ENCODE measurements at regions not wholly inside any gene's neighbourhood (a gene's known extent, or its start where the extent isn't known, plus 50 kb on each side); places are given as distances from the start of the nearest gene placed in this dataset.

DNA sequence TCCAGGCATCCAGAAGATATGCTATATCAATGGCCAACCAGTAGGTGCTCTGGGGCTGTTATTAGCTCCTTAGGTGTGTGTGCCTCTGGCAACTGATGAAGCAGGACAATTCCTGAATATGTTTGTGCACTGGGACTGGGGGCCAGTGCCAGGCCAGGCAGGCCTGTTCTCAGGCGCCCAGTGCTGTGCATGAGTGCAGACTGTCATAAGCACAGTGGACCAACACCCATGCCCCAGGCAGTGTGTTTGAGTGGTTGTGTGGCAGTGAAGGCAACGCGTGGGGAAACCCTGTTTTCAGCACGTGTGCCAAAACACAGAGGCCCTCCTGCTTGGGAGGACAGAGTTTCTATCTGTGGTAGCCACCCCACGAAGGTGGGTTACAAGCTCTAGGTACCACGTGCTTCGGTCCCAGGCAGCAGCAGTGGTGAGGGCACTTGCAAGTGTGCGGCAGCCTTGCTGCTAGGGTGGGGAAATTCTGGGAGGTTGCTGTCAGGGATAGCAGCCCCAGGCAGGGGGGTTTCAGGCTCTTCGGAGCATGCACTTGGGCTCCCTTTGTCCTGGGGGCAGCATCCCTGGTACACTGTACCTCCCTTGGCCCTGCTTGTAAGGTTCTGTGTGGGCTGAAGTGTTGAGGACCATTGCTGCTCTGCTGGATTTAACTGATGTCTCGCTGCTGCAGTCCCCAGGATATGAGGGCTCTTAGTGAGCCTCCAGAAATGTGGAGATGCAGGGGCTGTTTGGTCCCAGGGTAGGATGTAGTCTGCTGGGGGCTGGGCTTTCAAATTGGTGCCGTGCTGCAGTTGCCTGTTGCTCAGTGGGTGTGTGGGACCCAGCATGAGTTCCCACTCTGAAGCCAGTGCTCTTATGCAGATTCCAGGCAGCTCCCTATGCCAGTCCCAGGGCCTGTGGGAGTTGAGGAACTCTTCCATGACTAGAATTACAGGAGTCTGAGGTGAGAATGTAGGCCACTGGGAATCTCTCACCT is 280.9 kb downstream of the RPRM start:
- Histone ChIP-seq H3K4me3 (no peak overlapping the region), H3K4me1 (no peaks in the 10 kb centered on the region), H3K27me3 (ENCODE audit: low read depth) (no peaks in the 10 kb centered on the region), H3K9me3 (no peaks in the 10 kb centered on the region), H3K36me3 (replicated peaks) (no peaks in the 10 kb centered on the region)
- no peak for DNase-seq (ENCODE audit: low spot score in 2 of 2)
- in situ Hi-C loops (cut with MboI; ENCODE audit: low sequenced_read_pairs): no loop called here

DNA sequence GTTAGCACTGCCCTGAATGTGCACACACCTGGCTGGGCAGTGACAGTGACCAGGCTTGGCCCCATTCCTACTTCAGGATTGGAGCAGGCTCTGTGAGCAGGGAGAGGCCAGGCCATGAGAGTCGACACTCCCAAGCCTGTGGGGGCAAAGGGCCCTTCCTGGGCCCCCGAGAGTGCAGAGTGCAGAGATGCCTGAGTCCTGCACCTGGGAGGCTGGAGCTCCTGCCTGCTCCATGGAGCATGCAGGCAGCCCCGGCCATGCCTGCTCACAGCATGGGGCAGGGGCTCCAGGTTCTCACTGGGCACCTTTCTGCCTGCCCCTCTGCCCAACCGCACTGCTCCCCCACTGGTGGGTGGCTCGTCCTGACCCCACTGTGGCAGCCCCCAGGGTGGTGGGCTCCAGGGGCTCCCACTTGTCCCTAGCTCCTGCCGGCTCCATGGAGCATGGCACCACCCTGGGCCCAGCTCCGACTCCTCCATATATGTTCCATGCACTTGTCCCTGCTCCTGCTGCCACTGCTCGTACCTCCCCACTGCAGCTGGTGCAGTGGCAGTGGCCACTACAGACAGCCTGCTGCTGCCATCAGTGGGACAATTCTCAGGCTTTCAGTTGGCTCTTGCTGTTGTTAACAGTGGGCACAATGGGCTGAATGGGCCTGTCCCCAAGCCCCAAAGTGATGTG is 282.0 kb downstream of the RPRM start:
- no peaks in the 10 kb centered on the region for H3K9me3 ChIP-seq
- no peaks in the 10 kb centered on the region for H3K27me3 ChIP-seq (ENCODE audit: low read depth)
- in situ Hi-C loops (cut with MboI; ENCODE audit: low sequenced_read_pairs): no loop called here

DNA sequence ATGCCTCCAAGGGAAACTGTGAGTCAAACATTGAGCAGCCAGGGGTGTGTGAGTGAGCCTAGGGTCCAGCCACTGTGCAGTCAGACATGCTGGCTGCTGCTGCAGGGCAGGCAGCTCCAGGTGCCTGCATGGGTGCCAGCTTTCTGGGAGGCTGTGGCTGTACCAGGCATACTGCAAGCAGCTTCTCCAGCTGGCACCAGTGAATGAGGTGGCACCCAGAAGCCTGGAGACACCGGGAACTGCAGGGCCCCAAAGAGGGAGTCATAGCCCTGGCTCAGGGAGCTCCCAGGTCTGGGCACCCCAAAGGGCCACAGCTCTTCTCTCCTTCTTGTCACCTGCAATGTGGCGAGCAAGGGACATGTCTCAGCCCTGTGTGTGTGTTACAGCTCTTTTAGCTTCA is 283.2 kb downstream of the RPRM start:
- no peaks in the 10 kb centered on the region for H3K9me3 ChIP-seq
- H3K36me3 ChIP-seq (replicated peaks): no peaks in the 10 kb centered on the region
- no peaks in the 10 kb centered on the region for H3K4me1 ChIP-seq
- no peaks in the 10 kb centered on the region for H3K27me3 ChIP-seq (ENCODE audit: low read depth)
- in situ Hi-C loops (cut with MboI; ENCODE audit: low sequenced_read_pairs): no loop called here
- no peak overlapping the region for H3K4me3 ChIP-seq
- no peak for DNase-seq (ENCODE audit: low spot score in 2 of 2)

More for the DNA sequence above, 282.0 kb downstream of the RPRM start:
- DNase-seq (ENCODE audit: low spot score in 2 of 2): no peak
- Histone ChIP-seq H3K36me3 (replicated peaks) (no peaks in the 10 kb centered on the region), H3K4me3 (no peak overlapping the region), H3K4me1 (no peaks in the 10 kb centered on the region)

DNA sequence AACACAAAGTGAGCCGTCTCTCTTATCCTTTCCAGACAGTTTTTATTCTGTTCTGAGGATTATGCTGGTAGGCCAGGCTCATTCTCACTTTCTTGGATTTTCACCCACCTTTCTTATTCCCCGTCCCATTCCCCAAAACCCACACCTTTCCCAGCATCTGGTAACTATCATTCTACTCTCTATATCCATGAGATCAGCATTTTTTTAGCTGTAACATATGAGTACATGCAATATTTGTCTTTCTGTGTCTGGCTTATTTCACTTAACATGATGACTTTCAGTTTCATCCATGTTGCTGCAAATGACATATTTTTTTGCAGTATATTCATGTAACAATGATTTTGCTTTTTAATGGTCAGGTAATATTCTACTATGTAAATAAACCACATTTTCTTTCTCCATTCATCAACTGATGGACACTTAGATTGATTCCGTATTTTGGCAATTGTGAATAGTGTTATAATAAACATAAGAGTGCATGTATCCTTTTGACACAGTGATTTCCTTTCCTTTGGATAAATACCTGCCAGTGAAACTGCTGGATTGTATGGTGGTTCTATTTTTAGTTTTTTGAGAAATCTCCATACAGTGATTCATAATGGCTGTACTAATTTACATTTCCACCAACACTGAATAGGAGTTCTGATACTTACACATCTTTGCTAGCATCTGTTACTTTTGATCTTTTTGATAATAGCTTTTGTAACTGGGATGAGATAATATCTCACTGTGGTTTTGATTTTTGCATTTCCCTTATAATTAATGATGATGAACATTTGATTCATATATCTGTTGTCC is 289.3 kb downstream of the RPRM start:
- DNase-seq (ENCODE audit: low spot score in 2 of 2): no peak
- Histone ChIP-seq H3K4me3 (no peak overlapping the region), H3K9me3 (no peaks in the 10 kb centered on the region), H3K27me3 (ENCODE audit: low read depth) (no peaks in the 10 kb centered on the region), H3K4me1 (no peaks in the 10 kb centered on the region), H3K36me3 (replicated peaks) (no peaks in the 10 kb centered on the region)
- in situ Hi-C loops (cut with MboI; ENCODE audit: low sequenced_read_pairs): no loop called here

DNA sequence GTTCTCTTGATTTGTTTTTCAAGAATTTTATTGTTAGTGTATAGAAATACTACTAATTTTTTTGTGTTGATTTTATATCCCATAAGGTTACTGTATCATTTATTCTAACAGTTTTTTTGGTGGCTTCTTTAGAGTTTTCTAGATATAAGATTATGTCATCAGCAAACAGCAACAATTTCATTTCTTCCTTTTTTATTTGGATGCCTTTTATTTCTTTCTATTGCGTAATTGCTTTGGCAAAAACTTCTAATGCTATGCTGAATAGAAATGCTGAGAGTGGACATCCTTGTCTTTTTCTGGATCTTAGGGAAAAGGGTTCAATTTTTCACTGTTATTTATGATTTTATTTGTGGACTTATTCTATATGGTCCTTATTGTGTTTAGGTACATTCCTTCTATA is 298.8 kb downstream of the RPRM start:
- H3K27me3 ChIP-seq (ENCODE audit: low read depth): no peaks in the 10 kb centered on the region
- no peaks in the 10 kb centered on the region for H3K36me3 ChIP-seq (replicated peaks)
- H3K4me3 ChIP-seq: no peak overlapping the region
- no peak for DNase-seq (ENCODE audit: low spot score in 2 of 2)
- H3K4me1 ChIP-seq: peaks cover 10% of the 10 kb centered on the region
- in situ Hi-C loops (cut with MboI; ENCODE audit: low sequenced_read_pairs): no loop called here
- H3K9me3 ChIP-seq: no peaks in the 10 kb centered on the region

DNA sequence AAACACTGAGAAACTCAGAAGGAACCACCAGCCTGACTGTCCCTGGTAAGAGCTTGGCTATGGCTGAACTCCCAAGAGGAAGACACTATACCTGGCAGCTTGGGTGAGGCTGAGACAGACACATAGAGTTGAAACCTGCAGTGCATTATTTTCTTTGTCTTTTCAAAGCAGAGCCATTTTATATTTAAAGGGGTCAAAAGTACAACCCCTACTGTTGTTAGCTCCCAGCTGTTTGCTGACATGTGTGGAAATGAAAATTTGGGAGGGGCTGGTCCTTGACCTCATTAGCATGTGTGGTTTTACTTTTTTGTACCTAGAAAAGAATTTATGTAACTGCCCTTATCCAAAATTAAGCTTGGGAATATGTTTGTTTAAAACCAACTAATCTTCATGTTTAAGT is 309.0 kb downstream of the RPRM start:
- DNase-seq (ENCODE audit: low spot score in 2 of 2): no peak
- in situ Hi-C loops (cut with MboI; ENCODE audit: low sequenced_read_pairs): loop anchor here (25.0 kb wide), 1 partner anchor 318 kb away; the partner anchor contains the start of gene RPRM
- Histone ChIP-seq H3K27me3 (ENCODE audit: low read depth) (no peaks in the 10 kb centered on the region), H3K9me3 (no peaks in the 10 kb centered on the region), H3K4me3 (no peak overlapping the region), H3K36me3 (replicated peaks) (no peaks in the 10 kb centered on the region), H3K4me1 (no peaks in the 10 kb centered on the region)

DNA sequence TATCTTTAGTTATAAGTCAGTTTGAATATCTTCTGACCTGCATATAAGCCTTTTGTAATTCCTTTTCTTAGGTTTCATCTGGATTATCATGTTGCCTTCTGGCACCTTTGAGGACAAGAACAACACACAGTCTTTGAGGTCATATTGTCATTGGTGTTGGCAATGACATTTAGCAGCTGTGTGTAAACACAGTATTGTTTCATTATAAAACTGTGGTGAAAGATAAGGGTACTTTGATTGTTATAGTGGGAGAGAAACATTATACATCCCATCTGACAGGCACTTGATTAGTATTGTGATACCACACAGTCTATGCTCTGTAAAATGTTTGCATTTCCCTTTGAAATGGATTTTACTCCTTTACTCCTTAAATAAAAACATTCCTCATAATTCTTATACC is 313.5 kb downstream of the RPRM start:
- Histone ChIP-seq H3K9me3 (no peaks in the 10 kb centered on the region), H3K4me3 (no peak overlapping the region), H3K4me1 (no peaks in the 10 kb centered on the region), H3K27me3 (ENCODE audit: low read depth) (no peaks in the 10 kb centered on the region), H3K36me3 (replicated peaks) (no peaks in the 10 kb centered on the region)
- DNase-seq (ENCODE audit: low spot score in 2 of 2): peak in 1 of 2 experiments; percentile 14
- in situ Hi-C loops (cut with MboI; ENCODE audit: low sequenced_read_pairs): loop anchor here (25.0 kb wide), 1 partner anchor 322 kb away; the partner anchor contains the start of gene RPRM

DNA sequence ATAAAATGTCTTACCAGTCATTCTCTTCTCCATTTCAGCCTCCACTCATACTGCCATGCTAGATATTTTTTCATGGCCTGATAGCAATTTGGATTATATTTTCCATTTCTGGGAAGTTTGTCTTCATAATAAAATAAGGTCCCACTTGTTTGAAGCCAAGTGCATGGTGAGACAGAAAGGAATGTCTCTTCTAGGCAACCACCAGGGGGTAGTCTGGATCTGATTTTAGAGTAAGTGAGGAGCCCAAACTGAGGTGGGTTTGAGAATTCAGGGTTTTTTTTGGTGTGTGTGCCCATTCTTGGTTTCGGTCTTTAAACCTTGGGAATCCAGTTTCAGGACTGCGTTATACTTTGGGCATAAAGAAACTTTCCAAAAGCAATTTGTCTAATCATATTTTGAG is 315.5 kb downstream of the RPRM start:
- DNase-seq (ENCODE audit: low spot score in 2 of 2): peak; percentile 62 to 69

DNA sequence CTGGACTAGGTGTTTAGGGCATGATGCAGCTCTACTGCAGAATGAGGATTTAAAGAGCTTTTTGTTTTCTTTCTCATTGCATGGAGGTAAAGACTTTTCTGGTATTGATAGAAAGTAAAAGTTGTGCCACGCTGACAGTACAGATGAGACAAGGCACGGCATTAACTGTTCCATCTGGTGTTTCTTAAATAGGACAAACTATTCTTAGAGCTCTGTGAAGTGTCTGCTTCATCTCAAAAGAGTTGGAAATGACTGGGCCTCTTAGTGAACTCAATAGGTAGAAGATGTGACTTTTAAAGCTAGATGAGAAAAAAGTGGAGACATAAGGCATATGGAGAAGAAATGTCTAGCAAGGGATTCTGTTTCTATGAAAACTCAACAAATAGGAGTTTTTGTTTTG is 321.8 kb downstream of the RPRM start:
- Histone ChIP-seq H3K4me3 (no peak overlapping the region), H3K4me1 (no peaks in the 10 kb centered on the region), H3K36me3 (replicated peaks) (no peaks in the 10 kb centered on the region), H3K9me3 (no peaks in the 10 kb centered on the region), H3K27me3 (ENCODE audit: low read depth) (no peaks in the 10 kb centered on the region)
- in situ Hi-C loops (cut with MboI; ENCODE audit: low sequenced_read_pairs): loop anchor here (25.0 kb wide), 1 partner anchor 331 kb away; the partner anchor contains the start of gene RPRM
- DNase-seq (ENCODE audit: low spot score in 2 of 2): no peak

More for the DNA sequence above, 315.5 kb downstream of the RPRM start:
- no peaks in the 10 kb centered on the region for H3K4me1 ChIP-seq
- no peaks in the 10 kb centered on the region for H3K27me3 ChIP-seq (ENCODE audit: low read depth)
- H3K36me3 ChIP-seq (replicated peaks): no peaks in the 10 kb centered on the region
- no peaks in the 10 kb centered on the region for H3K9me3 ChIP-seq
- no peak overlapping the region for H3K4me3 ChIP-seq
- in situ Hi-C loops (cut with MboI; ENCODE audit: low sequenced_read_pairs): loop anchor here (25.0 kb wide), 1 partner anchor 324 kb away; the partner anchor contains the start of gene RPRM

DNA sequence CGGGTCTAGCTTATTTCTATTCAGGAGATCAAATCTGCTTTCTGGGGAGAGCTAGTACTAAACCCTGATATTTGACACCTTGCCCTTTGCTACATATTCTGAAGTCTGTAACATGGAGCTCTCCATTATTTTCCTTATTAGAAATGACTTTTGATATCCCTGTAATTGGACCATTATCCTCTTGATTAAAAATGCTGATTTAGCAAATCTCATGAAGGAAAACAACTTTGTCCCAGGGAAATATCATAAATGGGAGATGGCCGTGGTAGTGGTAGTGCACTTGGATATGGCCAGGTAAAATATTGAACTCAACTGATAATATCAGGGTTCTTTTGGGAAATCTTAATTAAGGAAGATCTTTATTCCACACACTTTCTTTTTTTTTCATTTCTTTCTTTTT is 326.5 kb downstream of the RPRM start:
- Histone ChIP-seq H3K9me3 (no peaks in the 10 kb centered on the region), H3K36me3 (replicated peaks) (no peaks in the 10 kb centered on the region), H3K4me1 (no peaks in the 10 kb centered on the region), H3K4me3 (no peak overlapping the region), H3K27me3 (ENCODE audit: low read depth) (no peaks in the 10 kb centered on the region)
- DNase-seq (ENCODE audit: low spot score in 2 of 2): no peak
- in situ Hi-C loops (cut with MboI; ENCODE audit: low sequenced_read_pairs): loop anchor here (25.0 kb wide), 1 partner anchor 335 kb away; the partner anchor contains the start of gene RPRM

DNA sequence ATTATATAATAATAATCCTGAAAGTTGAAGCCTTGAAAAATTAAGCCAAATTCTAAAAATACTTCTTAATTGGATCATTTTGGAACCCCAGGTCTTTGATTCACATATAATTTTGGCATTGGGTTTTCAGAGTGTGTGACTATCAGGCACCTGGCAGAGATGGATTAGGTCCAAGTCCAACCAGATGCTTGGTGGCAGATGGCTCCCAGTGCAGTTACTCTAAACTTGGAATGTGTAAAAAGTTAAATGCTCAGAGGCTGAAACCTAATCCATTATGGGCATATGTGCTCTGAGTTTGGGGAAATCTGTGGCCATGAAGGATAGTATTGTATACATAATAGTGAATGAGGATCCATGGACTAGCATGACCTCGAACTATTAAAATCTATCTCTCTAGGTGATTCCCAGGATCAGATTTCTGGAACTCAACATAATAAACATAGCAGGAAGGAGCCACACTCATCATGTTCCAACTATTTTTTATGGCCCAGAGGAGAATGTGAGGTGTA is 333.0 kb downstream of the RPRM start:
- DNase-seq (ENCODE audit: low spot score in 2 of 2): no peak
- no peak overlapping the region for H3K4me3 ChIP-seq
- in situ Hi-C loops (cut with MboI; ENCODE audit: low sequenced_read_pairs): no loop called here
- H3K4me1 ChIP-seq: peaks cover 9% of the 10 kb centered on the region
- H3K27me3 ChIP-seq (ENCODE audit: low read depth): no peaks in the 10 kb centered on the region
- no peaks in the 10 kb centered on the region for H3K36me3 ChIP-seq (replicated peaks)
- no peaks in the 10 kb centered on the region for H3K9me3 ChIP-seq

DNA sequence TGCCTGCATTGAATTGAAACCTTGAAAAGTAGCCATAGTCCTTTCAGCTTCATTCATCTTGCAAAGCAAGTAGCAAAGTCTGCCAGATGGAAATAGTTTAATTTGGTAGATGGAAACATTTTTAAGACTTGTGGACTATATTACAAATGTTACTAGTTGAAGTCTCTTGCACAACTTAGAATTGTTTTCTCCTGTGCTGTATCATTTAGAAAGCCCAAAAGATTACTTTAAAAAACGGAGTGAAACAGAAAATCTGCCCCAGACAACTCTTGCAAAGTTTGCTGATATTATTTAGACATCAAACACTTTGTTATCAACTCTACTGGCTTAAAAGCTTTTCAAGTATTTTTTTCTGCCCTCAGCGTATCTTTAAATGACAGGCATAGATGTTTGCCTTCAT is 335.0 kb downstream of the RPRM start:
- no peaks in the 10 kb centered on the region for H3K27me3 ChIP-seq (ENCODE audit: low read depth)

DNA sequence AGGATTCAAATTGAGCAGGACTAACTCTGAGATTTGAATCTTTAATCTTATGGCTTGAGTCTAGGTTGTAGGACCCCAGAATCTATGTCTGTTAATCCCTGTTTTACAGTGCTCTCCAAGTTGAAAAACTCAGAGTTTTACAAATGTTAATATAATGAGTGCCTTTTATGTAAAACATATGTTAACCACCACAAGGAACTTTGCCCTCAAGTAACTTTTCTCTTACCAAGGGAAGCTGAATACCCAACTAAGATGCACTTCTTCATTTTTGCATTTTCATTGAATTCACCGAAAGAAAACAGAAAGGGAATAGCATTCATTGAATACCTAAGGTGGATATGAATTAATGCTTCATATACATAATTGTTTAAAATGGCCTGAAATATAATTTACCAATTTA is 338.1 kb downstream of the RPRM start:
- no peaks in the 10 kb centered on the region for H3K27me3 ChIP-seq (ENCODE audit: low read depth)
- H3K4me1 ChIP-seq: peaks cover 33% of the 10 kb centered on the region
- in situ Hi-C loops (cut with MboI; ENCODE audit: low sequenced_read_pairs): no loop called here
- H3K9me3 ChIP-seq: no peaks in the 10 kb centered on the region
- peak in 1 of 2 experiments; percentile 86 for DNase-seq (ENCODE audit: low spot score in 2 of 2)
- no peak overlapping the region for H3K4me3 ChIP-seq
- H3K36me3 ChIP-seq (replicated peaks): no peaks in the 10 kb centered on the region

More for the DNA sequence above, 335.0 kb downstream of the RPRM start:
- DNase-seq (ENCODE audit: low spot score in 2 of 2): no peak
- in situ Hi-C loops (cut with MboI; ENCODE audit: low sequenced_read_pairs): no loop called here
- H3K36me3 ChIP-seq (replicated peaks): no peaks in the 10 kb centered on the region
- H3K4me1 ChIP-seq: peaks cover 29% of the 10 kb centered on the region
- H3K4me3 ChIP-seq: no peak overlapping the region
- no peaks in the 10 kb centered on the region for H3K9me3 ChIP-seq

Measured in HAP-1 (cell line).